ENCODE measurements at regions not wholly inside any gene's neighbourhood (a gene's known extent, or its start where the extent isn't known, plus 50 kb on each side); places are given as distances from the start of the nearest gene placed in this dataset.

DNA sequence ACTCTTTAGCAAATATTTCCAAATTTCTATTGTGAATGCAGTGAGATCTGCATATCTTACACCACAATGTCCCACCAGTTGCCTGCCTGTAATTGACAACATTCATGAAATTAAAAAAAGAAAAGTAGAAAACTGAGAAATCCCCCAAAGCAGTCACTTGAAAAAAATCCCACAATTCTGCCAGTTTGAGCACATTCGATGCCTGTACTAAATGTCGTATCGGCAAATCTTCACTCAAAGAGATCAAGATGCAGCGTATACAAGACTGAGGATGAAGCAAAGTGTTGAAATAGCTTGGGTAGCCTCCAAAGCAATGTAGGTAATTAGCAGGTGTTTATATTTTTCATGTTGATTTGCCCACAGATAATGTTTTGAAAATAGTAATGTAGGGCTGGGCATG is 186.7 kb upstream of the ZEB2 start:
- no peak for DNase-seq

- DNase-seq = no peak
Measured at GRCh38 chr2:144705328-144706245, 185.7 kb upstream of the ZEB2 start.

DNA sequence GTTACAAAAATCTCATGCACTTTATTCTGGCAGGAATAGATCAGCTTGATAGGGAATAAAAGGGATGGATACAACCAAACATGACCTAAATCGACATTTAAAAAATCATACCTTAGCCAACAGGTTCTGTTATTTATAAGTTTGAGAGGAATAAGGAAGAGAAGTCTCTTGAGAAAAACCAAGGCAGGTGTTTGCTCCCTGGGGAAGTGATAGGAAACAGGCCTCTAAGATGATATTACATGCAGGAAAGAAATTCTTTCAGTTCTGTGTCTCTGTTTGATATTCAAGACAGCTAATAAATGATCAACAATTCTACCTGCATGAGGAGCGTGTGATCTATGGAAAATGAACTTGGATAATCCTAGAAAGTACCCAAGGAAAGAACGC is 184.8 kb upstream of the ZEB2 start:
- no peak for DNase-seq

DNA sequence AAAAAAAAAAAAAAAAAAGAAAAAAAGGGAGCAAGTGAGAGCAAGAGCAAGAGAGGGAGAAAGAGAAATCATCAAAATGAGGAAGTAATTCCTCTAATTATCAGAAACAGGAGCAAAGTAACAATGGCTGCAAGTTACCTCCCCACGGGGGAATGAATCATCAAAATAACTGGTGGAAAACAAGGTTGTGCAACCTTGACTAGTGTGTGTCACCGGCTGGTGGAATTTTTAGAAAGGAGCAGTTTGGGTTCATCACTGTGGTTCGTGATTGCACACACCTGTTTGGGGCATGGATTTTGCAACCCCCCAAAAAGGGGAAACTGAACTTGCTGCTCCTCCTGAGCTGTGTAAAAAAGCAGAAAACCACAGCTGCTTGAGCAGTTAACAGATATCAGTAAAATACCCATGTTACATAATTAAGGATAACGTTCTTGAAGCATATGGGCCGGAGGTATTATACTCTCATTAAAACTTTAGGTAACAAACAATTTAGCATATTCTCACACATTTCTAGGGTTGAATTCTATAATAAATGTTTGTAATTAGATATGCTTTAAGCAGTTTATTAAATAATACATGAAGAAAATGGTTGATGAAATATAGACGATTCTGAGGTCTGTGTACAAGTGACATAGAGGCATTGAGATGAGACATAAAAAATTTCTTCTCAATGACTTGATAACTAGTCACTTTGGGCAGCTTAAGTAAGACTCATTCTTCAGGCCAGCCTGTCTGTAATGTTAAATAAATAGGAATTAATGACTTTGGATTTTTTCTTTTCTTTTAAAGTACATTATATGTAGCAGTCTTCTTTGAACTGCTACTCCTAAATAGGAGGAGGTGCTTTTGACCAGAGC is 184.2 kb upstream of the ZEB2 start:
- peak; percentile 34 to 95 for DNase-seq

DNA sequence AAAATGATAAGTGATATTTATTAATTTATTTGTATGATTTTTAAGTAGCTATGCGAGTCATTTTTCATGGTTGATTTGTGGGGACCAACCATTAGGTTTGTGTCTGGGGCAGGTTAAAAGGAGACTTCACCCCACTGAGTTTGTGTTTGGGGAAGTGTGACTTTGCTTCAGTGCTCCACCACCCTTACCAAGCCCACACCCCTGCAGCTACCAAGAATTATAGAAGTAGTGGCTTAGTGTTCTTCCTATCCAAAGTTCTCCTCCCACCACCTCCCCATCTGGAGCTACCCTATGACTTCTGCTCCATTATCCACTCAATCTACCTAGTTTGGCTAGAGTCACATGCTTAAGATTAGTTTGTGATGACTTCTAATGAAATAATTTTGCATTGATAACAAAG is 182.1 kb upstream of the ZEB2 start:
- peak in 1 of 2 donors; percentile 8 for DNase-seq

DNA sequence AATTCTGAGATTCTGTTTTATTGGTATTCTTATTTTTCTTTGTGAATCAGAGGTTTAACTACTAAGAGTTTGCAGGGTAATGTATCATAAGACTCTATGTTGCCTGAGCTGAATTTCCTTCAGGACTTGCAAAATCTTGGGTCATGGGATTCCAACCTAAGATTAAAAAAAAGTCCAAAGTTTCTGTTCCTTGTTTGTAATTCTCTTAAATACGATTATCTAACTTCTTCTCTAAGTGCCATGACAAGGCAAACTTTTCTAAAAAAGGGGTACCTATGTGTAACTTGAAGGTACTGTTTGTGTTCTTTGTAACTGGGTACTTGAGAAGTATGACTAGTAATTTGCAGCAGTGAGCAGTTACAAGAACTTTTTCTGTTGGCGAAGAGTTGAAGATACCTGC is 181.3 kb upstream of the ZEB2 start:
- no peak for DNase-seq

DNA sequence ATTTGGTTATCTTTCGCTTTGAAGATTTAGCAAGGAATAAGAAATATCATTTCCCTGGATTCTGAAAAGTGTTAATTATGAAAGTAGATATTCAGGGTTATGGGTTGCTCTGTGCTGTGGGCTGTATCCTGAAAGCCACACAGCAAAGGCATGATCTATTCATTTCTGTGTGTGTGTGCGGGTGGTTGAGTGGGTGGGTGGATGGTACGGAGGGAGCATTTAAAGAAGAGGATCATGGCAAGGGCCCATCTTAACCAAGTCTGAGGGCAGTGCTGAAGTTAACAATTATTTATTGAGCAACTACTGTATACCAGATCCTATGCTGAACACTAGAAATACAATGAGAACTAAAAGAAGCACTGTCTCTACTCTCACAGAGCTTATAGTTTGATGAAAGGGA is 178.2 kb upstream of the ZEB2 start:
- no peak for DNase-seq

GRCh38 chr2:144695657-144696056 is 175.7 kb upstream of the ZEB2 start:
- DNase-seq = no peak

- DNase-seq = no peak
Measured at GRCh38 chr2:144694456-144694855, 174.5 kb upstream of the ZEB2 start.

GRCh38 chr2:144693179-144693578 is 173.3 kb upstream of the ZEB2 start:
- no peak for DNase-seq

DNA sequence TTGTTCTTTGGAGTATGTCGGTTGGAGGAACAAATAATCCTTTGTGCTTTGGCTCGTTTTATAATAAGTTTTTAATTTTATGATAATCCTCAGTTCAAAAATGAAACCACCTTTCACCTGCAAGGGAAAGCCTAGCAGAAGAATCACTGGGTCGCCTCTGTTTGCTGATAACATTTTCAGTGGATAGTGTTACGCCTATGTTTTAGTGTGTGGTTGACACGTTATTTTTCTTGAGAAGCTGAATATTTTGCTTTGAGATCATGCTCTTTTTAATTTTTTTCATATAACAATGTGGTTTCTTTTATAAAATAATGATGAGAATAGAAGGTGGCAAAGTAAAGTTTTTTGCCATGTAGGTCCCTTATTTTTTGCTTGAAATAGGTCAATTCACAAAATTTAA is 172.7 kb upstream of the ZEB2 start:
- no peak for DNase-seq

DNA sequence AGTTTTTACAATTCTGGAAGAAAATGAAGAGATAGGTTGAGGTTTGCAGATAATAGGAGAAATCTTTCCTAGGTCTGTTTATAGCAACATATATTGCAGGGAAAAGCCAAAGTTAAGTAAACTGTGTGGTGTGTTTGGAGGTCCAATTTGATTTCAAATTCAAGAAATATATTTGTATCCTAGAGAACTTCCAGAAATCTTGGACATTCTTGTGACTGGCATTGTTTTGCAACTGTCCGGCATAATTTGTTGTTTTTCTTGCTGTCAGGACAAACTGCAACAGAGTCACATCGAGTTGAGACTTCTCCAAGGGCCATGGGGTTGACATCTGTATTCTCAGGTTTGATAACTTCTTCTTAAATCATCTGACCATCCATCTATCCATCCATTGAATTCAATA is 170.9 kb upstream of the ZEB2 start:
- no peak for DNase-seq

GRCh38 chr2:144686518-144687215 is 166.7 kb upstream of the ZEB2 start:
- DNase-seq = peak in 1 of 2 donors; percentile 34

DNA sequence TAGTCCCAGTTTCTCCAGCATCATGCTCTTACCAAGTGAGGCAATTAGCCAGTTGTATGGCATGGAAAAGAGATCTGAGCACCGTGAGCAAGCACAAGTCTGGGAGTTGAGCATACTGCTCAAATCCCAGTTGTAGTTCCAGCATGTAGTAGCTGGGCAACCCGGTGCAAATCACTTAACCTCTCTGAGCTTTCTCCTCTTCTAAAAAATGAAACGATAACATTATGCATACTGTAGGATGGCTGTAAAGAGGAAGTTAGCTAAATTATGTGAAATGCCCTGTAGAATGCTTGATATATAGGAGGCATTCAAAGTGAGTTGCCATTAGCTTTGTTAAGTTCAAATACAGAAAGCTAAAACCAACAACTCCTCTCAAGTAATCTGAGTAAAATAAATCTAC is 164.0 kb upstream of the ZEB2 start:
- DNase-seq = peak in 1 of 2 donors; percentile 30

DNA sequence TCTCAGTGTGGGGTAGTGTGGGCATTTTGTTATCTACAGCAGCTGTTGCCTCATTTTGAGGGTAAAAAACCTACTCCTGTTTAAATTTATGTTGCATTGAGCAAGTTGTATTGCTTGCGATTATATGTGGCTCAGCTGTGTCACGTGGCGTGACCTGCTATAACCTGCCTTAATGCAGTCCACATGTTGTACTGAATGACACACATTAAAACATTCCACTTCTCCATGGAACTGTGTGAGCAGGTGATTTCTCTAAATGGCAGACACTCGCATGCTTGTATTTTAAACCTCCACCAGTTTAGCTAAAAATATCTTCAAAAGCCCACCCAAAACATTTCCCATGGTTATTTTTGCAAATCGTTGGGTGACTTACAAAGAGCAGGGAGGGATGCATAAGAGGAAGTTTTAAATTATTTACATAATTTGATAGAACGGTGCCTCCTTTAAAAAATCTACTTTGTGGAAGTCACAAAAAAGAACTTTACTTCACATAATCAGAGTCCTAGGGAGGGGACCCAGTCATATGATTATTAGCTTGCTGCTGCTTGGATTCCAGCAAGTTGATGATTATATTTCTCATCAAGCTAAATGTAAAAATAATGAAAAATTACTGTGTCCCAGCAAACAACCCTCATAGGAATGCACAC is 163.3 kb upstream of the ZEB2 start:
- no peak for DNase-seq

- no peak for DNase-seq
Measured at GRCh38 chr2:144682248-144682647, 162.3 kb upstream of the ZEB2 start.

DNA sequence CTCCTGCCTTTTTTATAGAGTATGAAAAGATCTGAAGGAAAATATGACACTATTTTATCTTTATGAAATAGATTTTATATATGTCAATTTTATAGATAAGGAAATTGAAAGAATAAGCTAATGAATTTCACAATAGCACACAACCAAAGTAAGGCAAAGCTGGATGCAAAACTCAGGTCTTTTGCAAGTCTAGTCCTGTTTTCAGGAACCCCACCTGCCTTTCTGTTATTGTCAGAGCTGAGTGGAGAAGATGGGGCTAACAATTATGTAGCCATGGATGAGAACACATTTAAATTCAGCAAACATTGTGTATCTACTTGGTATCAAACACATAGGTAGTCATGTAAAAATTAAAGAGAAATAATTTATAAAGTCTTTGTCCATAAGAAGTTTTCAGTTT is 161.5 kb upstream of the ZEB2 start:
- DNase-seq = no peak

DNA sequence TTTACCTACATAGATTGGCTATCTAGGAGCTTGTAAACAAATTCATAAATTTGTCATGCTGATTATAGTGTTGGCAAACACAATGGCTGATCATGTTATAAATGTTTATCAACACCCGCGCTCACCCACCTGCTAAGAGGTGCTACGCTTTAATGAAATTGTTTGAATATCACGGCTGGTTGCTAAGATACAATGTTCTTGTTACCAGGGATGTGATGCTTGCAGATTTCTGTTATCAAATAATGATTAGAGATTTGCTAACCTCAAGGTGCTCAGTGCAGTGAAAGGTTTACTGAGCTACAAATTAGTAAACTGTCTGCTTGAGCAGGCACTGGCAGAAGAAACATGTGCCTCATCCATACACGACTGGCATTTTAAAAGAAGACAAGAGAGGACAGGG is 160.0 kb upstream of the ZEB2 start:
- no peak for DNase-seq

DNA sequence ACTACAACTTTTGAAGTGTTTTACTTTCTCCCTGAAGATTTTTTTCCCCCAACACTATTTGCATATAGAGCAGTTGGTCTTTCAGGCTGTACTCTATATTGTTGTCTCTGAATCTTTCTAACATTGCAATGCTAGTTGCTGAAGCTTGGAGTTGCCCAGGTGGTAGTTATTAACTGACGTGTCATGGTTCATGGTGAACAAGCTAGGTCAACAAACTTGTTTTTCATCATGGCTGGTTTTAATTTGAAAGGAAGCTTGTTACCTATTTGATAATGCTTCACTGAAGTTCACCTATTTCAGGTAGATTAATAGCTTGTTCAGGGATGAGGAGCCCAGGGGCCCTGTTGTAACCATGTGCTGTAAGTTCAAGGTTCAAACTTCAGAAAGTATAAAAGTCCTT is 158.8 kb upstream of the ZEB2 start:
- DNase-seq = no peak

DNA sequence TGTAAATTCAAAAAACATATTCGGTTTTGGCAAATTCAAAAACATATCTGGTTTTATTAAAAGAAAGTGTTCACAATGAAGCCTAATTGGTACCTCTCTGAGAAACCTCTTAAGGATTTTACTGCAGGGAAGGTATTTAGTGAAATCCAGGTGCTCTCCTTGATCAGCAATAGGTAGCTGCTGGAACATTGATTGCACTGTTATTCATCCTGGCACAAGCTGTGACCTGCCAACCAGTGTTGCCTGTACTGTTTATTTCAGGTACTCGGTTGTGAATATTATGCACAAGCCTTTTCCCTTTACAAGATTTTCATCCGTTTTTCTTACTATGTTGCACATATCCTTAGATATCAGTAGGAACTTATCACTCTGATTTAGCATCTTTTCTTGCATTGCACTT is 155.8 kb upstream of the ZEB2 start:
- no peak for DNase-seq

DNA sequence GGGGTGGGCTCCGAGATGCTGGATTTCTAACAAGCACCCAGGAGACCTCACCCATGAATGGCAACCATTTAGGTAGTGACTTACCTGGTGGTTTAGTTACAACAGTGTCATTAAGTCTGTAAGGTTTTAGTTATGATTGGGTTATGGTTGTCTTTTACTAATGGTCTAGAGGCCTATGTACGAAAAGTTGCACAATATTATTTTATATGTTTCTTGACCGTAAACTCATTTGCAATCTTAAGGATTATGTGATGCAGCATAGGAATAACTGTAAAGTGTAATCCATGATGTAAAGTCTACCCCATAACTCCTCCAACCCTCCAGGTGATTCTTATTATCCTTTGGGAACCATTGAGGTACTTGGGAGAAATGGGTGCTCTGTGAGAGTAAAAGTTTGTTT is 155.4 kb upstream of the ZEB2 start:
- DNase-seq = no peak

DNA sequence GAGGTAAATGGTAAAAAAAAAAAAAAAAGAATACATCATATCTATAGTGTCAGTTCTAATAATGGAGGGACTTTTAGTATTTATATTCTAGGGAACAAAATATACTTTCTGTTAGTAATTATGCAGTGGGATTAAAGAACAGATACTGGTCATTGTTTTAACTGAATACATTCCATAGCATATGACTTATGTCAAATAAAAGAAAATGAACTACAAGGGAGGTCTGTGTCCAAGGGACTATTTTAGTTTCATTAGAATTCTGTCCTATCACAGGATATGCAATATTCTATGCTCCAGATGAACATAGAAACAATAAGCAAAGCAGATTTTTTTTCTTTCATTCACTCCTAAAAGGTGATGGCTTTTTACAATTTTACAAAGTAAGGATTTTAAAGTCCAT is 154.2 kb upstream of the ZEB2 start:
- DNase-seq = no peak

GRCh38 chr2:144673456-144673855 is 153.5 kb upstream of the ZEB2 start:
- no peak for DNase-seq
